Liver (tissue), 8 donors: ENCODE measurements at regions not wholly inside any gene's neighbourhood (a gene's known extent, or its start where the extent isn't known, plus 50 kb on each side); places are given as distances from the start of the nearest gene placed in this dataset.

ENCODE experiments used
- DNase-seq: peaks from one replicate; pipeline ENCODE4 v3.0.0-alpha.2; 2017; ENCODE audit warnings: low spot score
- H3K27ac ChIP-seq, 2 donors: one replicate each; pipeline ENCODE4 v1.7.0; 2013; ENCODE audit warnings: inconsistent platforms in 2 of 2, low read length in 2 of 2, control low read depth in 1 of 2, low read depth in 1 of 2, mild to moderate bottlenecking in 1 of 2
- H3K27me3 ChIP-seq, 4 donors: one replicate each; pipeline versions ENCODE4 v1.6.1 to v1.7.0; 2013; ENCODE audit warnings: low read length in 3 of 4, inconsistent platforms in 1 of 4, mild to moderate bottlenecking in 1 of 4, moderate library complexity in 1 of 4; ENCODE audit not compliant: control insufficient read depth in 4 of 4, insufficient read depth in 4 of 4
- H3K36me3 ChIP-seq, 4 donors: one replicate each; pipeline versions ENCODE4 v1.6.1 to v1.7.0; 2013; ENCODE audit warnings: low read length in 3 of 4, mild to moderate bottlenecking in 3 of 4, low read depth in 1 of 4, moderate library complexity in 1 of 4; ENCODE audit not compliant: control insufficient read depth in 4 of 4, insufficient read depth in 3 of 4
- H3K4me1 ChIP-seq, 4 donors: one replicate each; pipeline versions ENCODE4 v1.6.1 to v1.7.0; 2013; ENCODE audit warnings: low read length in 3 of 4, mild to moderate bottlenecking in 3 of 4, moderate library complexity in 1 of 4; ENCODE audit not compliant: control insufficient read depth in 4 of 4, insufficient read depth in 4 of 4
- H3K4me3 ChIP-seq, 3 donors: one replicate each; pipeline versions ENCODE4 v1.6.1 to v1.7.0; 2013; ENCODE audit warnings: low read length in 3 of 3, control low read depth in 1 of 3, low read depth in 1 of 3, mild to moderate bottlenecking in 1 of 3
- H3K9ac ChIP-seq, 2 donors: one replicate each; pipeline ENCODE4 v1.7.0; 2013; ENCODE audit warnings: low read length in 2 of 2, mild to moderate bottlenecking in 2 of 2, moderate library complexity in 2 of 2, control low read depth in 1 of 2, low read depth in 1 of 2
- H3K9me3 ChIP-seq, 4 donors: one replicate each; pipeline versions ENCODE4 v1.6.1 to v1.7.0; 2013; ENCODE audit warnings: low read length in 3 of 4; ENCODE audit not compliant: control insufficient read depth in 4 of 4
- CTCF ChIP-seq: fragments of 150-350 bp; IDR thresholded peaks from 2 replicates; pipeline ENCODE4 v1.5.1; 2017; ENCODE audit warnings: improper control_type of control experiment, low read depth, low read length; ENCODE audit not compliant: missing input control
- EGR1 ChIP-seq, 2 donors: IDR thresholded peaks; 2 replicates each; pipeline ENCODE4 v1.6.1; 2016 to 2018; ENCODE audit warnings: antibody characterized with exemption in 2 of 2, low read depth in 2 of 2
- GABPA ChIP-seq, 2 donors: IDR thresholded peaks in 1 of 2; conservative IDR thresholded peaks in 1 of 2; 2 replicates each; pipeline ENCODE4 v1.6.1; 2016; ENCODE audit warnings: antibody characterized with exemption in 2 of 2, mild to moderate bottlenecking in 1 of 2, moderate library complexity in 1 of 2
- RAD21 ChIP-seq, 2 donors: IDR thresholded peaks; 2 replicates each; pipeline ENCODE4 v1.6.1; 2016; ENCODE audit warnings: antibody characterized with exemption in 2 of 2, mild to moderate bottlenecking in 2 of 2
- RXRA ChIP-seq, 2 donors: IDR thresholded peaks; 2 replicates each; pipeline ENCODE4 v1.6.1; 2017 to 2018; ENCODE audit warnings: antibody characterized with exemption in 2 of 2, mild to moderate bottlenecking in 1 of 2
- SP1 ChIP-seq: IDR thresholded peaks from 2 replicates; pipeline ENCODE4 v1.6.1; 2018; ENCODE audit warnings: antibody characterized with exemption, mild to moderate bottlenecking
- YY1 ChIP-seq: IDR thresholded peaks from 2 replicates; pipeline ENCODE4 v1.6.1; 2016; ENCODE audit warnings: antibody characterized with exemption, mild to moderate bottlenecking
- WGBS: extraction: QIAGEN DNeasy Blood & Tissue Kit; methylation state at CpG from one replicate; pipeline ENCODE4 v1.1.7; 2013; 5-methylcytosine and 5-hydroxymethylcytosine counted together
- TF ChIP-seq, protein P1 (sequence below): IDR thresholded peaks from 2 replicates; pipeline ENCODE4 v1.6.1; 2016; ENCODE audit warnings: antibody characterized with exemption
- TF ChIP-seq, protein P2 (sequence below): IDR thresholded peaks from 2 replicates; pipeline ENCODE4 v1.6.1; 2016; ENCODE audit warnings: antibody characterized with exemption, mild to moderate bottlenecking
- donor health status: healthy.
- donor health status: healthy.
- donor health status: healthy.
- donor health status: healthy.
- donor health status: healthy.

DNA sequence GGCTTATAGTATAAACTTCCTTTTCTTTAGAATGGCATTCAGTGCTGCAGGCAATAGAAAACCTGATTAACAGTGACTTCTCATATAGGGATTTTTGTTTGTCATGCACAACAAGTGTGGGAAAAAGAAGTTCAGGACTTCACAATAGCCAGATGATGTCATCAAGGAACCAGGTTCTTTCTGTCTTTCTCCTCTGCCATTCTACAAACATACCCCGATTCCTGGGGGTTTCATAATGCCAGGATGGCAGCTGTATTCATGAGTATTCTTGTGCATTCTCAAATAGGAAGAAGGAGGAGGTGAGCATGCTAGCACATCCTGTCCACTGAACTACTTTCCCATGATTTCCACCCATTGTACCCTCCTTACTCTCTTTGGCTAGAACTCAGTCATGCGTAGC lies 182.7 kb upstream of the EEA1 start:
- 94% methylated on average over 2 of the region's 2 CpGs for WGBS
- Histone ChIP-seq H3K36me3 (no peaks in the 10 kb centered on the region), H3K9me3 (no peaks in the 10 kb centered on the region), H3K4me1 (peaks cover 2 to 9% (median 4%) of the 10 kb centered on the region in 4 donors), H3K9ac (no peak overlapping the region), H3K27me3 (no peaks in the 10 kb centered on the region), H3K4me3 (no peak overlapping the region), H3K27ac (no peak overlapping the region)
- TF ChIP-seq CTCF (no peak), SP1 (no peak), RXRA (IDR thresholded peaks at IDR 0.05) (no peak), GABPA (IDR thresholded peaks at IDR 0.05 in 1 of 2, conservative IDR thresholded peaks at IDR 0.05 in 1 of 2) (no peak)
- no peak for DNase-seq

DNA sequence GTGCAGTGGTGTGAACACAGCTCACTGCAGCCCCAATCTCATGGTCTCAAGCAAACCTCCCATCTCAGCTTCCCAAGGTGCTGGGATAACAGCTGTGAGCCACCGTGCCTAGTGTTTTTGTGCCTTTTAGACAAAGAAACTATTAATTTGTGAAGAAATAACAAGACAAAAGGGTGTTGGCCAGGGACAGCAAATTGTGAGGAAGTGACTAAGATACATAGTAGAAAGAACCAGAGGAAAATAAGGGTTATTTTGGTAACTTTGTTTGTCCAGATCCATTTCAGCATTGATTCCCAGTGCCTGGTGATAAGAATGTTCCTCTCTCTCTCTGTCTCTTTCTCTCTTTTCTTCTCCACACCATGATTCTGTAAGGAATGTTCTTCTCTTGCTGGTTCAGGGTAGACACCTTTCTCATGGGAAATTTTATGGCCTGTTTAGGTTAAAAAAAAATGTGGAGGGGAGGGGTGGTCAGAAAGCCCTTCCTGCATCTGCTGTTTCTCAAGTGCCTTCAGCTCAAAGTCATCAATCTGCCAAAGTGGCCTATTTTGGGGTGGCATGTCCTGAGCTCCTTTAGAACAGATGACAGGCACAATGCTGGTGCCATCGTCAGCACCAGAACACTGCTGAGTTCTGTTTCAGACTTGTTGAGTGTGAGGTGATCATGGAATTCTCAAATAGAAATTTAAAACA lies 184.4 kb upstream of the EEA1 start:
- TF ChIP-seq, protein P1, sequence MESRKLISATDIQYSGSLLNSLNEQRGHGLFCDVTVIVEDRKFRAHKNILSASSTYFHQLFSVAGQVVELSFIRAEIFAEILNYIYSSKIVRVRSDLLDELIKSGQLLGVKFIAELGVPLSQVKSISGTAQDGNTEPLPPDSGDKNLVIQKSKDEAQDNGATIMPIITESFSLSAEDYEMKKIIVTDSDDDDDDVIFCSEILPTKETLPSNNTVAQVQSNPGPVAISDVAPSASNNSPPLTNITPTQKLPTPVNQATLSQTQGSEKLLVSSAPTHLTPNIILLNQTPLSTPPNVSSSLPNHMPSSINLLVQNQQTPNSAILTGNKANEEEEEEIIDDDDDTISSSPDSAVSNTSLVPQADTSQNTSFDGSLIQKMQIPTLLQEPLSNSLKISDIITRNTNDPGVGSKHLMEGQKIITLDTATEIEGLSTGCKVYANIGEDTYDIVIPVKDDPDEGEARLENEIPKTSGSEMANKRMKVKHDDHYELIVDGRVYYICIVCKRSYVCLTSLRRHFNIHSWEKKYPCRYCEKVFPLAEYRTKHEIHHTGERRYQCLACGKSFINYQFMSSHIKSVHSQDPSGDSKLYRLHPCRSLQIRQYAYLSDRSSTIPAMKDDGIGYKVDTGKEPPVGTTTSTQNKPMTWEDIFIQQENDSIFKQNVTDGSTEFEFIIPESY, result no peak
- TF ChIP-seq EGR1 (IDR thresholded peaks at IDR 0.05; ENCODE audit: low read depth in 2 of 2), result no peak
- H3K27me3 ChIP-seq, result no peaks in the 10 kb centered on the region
- no peaks in the 10 kb centered on the region for H3K9me3 ChIP-seq
- no peak overlapping the region for H3K27ac ChIP-seq
- 78% methylated on average over 2 of the region's 2 CpGs for WGBS
- no peaks in the 10 kb centered on the region for H3K36me3 ChIP-seq
- DNase-seq, result no peak
- H3K9ac ChIP-seq, result no peak overlapping the region
- no peak overlapping the region for H3K4me3 ChIP-seq
- H3K4me1 ChIP-seq, result peaks cover 2 to 5% (median 4%) of the 10 kb centered on the region in 4 donors

GRCh38 chr12:93115198-93115601 lies 186.1 kb upstream of the EEA1 start:
- Histone ChIP-seq H3K36me3 (no peaks in the 10 kb centered on the region), H3K9ac (no peak overlapping the region), H3K27me3 (no peaks in the 10 kb centered on the region), H3K4me1 (no peaks in the 10 kb centered on the region), H3K4me3 (no peak overlapping the region), H3K27ac (no peak overlapping the region), H3K9me3 (no peaks in the 10 kb centered on the region)
- no peak for DNase-seq
- no peak for TF ChIP-seq GABPA (IDR thresholded peaks at IDR 0.05 in 1 of 2, conservative IDR thresholded peaks at IDR 0.05 in 1 of 2)
- TF ChIP-seq, protein P2, sequence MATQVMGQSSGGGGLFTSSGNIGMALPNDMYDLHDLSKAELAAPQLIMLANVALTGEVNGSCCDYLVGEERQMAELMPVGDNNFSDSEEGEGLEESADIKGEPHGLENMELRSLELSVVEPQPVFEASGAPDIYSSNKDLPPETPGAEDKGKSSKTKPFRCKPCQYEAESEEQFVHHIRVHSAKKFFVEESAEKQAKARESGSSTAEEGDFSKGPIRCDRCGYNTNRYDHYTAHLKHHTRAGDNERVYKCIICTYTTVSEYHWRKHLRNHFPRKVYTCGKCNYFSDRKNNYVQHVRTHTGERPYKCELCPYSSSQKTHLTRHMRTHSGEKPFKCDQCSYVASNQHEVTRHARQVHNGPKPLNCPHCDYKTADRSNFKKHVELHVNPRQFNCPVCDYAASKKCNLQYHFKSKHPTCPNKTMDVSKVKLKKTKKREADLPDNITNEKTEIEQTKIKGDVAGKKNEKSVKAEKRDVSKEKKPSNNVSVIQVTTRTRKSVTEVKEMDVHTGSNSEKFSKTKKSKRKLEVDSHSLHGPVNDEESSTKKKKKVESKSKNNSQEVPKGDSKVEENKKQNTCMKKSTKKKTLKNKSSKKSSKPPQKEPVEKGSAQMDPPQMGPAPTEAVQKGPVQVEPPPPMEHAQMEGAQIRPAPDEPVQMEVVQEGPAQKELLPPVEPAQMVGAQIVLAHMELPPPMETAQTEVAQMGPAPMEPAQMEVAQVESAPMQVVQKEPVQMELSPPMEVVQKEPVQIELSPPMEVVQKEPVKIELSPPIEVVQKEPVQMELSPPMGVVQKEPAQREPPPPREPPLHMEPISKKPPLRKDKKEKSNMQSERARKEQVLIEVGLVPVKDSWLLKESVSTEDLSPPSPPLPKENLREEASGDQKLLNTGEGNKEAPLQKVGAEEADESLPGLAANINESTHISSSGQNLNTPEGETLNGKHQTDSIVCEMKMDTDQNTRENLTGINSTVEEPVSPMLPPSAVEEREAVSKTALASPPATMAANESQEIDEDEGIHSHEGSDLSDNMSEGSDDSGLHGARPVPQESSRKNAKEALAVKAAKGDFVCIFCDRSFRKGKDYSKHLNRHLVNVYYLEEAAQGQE, result no peak
- TF ChIP-seq RAD21 (IDR thresholded peaks at IDR 0.05), result no peak
- TF ChIP-seq YY1, result no peak
- TF ChIP-seq, protein P1, result no peak
- 83% methylated on average over 6 of the region's 6 CpGs for WGBS
